HCT116 (cell line): ENCODE measurements at regions not wholly inside any gene's neighbourhood (a gene's known extent, or its start where the extent isn't known, plus 50 kb on each side); places are given as distances from the start of the nearest gene placed in this dataset.

Experiments used
- CBX3 ChIP-seq: IDR thresholded peaks from 2 replicates; pipeline ENCODE4 v1.6.1; 2012; ENCODE audit warnings: low read depth
- EZH2 ChIP-seq: fragments of 200-600 bp; sonication (generic); IDR thresholded peaks from 2 replicates; pipeline ENCODE4 v1.6.1; 2017; ENCODE audit warnings: antibody characterized with exemption, mixed run types
- EZH2phosphoT487 ChIP-seq: fragments of 200-600 bp; IDR thresholded peaks from 2 replicates; pipeline ENCODE4 v1.6.1; 2018; ENCODE audit warnings: antibody characterized with exemption, borderline replicate concordance
- JUND ChIP-seq: IDR thresholded peaks from 2 replicates; pipeline ENCODE4 v1.6.1; 2012
- POLR2A ChIP-seq: IDR thresholded peaks from 2 replicates; pipeline ENCODE4 v1.7.0; 2011; ENCODE audit warnings: borderline replicate concordance; ENCODE audit not compliant: insufficient read depth, insufficient read length; ENCODE audit errors: extremely low read depth
- RAD21 ChIP-seq: IDR thresholded peaks from 2 replicates; pipeline ENCODE4 v1.6.1; 2012; ENCODE audit warnings: low read depth, mild to moderate bottlenecking
- SRF ChIP-seq: IDR thresholded peaks from 2 replicates; pipeline ENCODE4 v1.6.1; 2012; ENCODE audit warnings: low read depth
- TCF7L2 ChIP-seq: IDR thresholded peaks from 2 replicates; pipeline ENCODE4 v1.7.0; 2011; ENCODE audit warnings: borderline replicate concordance, inconsistent platforms; ENCODE audit not compliant: insufficient read depth, insufficient read length; ENCODE audit errors: extremely low read depth
- ZFX ChIP-seq: fragments of 450-650 bp; IDR thresholded peaks from 2 replicates; pipeline ENCODE4 v1.6.1; 2017
- TF ChIP-seq, protein P1 (sequence below), 3 experiments: fragments of 200-600 bp in 1 of 3; sonication (generic) in 1 of 3; IDR thresholded peaks in 2 of 3; conservative IDR thresholded peaks in 1 of 3; 2 replicates each; pipeline ENCODE4 v1.5.1; 2012 to 2017; ENCODE audit warnings: low read depth in 2 of 3, low read length in 2 of 3, antibody characterized with exemption in 1 of 3, borderline replicate concordance in 1 of 3, control low read depth in 1 of 3, mild to moderate bottlenecking in 1 of 3, mixed read lengths in 1 of 3, mixed run types in 1 of 3, moderate library complexity in 1 of 3; ENCODE audit not compliant: insufficient read depth in 1 of 3
- TF ChIP-seq, protein P2 (sequence below): IDR thresholded peaks from 2 replicates; pipeline ENCODE4 v1.6.1; 2012

DNA sequence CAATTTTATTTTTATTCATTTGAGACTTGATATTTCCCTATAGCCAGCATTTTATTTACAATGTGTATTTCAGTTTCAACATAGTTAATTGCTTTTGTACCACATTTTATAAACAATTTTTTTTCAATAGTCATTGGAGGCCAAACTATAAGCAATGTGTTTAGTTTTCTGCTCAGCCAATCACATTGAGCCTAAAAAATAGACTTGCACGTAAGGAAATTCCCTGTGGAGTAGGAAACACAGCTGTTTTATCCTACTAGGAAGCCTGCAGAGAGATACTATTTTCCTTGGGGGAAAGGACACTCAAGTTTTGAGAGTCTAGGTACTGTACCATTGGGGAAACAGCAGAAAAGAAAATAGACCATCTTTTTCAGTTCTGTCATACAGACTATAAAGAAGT is 410.2 kb upstream of the GOT2 start:
- TF ChIP-seq CBX3 (no peak), JUND (no peak), POLR2A (no peak), TCF7L2 (no peak), EZH2 (no peak), RAD21 (no peak), SRF (no peak), ZFX (no peak), EZH2phosphoT487 (no peak)
- TF ChIP-seq, protein P1, sequence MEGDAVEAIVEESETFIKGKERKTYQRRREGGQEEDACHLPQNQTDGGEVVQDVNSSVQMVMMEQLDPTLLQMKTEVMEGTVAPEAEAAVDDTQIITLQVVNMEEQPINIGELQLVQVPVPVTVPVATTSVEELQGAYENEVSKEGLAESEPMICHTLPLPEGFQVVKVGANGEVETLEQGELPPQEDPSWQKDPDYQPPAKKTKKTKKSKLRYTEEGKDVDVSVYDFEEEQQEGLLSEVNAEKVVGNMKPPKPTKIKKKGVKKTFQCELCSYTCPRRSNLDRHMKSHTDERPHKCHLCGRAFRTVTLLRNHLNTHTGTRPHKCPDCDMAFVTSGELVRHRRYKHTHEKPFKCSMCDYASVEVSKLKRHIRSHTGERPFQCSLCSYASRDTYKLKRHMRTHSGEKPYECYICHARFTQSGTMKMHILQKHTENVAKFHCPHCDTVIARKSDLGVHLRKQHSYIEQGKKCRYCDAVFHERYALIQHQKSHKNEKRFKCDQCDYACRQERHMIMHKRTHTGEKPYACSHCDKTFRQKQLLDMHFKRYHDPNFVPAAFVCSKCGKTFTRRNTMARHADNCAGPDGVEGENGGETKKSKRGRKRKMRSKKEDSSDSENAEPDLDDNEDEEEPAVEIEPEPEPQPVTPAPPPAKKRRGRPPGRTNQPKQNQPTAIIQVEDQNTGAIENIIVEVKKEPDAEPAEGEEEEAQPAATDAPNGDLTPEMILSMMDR (IDR thresholded peaks at IDR 0.05 in 2 of 3, conservative IDR thresholded peaks at IDR 0.05 in 1 of 3; ENCODE audit: borderline replicate concordance in 1 of 3, insufficient read depth in 1 of 3, low read depth in 2 of 3, low read length in 2 of 3), result no peak
- TF ChIP-seq, protein P2, sequence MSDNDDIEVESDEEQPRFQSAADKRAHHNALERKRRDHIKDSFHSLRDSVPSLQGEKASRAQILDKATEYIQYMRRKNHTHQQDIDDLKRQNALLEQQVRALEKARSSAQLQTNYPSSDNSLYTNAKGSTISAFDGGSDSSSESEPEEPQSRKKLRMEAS, result no peak
